Stimulated activated naive CD8-positive, alpha-beta T cell treated with anti-CD3 and anti-CD28 coated beads, Interleukin-15, amount 100 ng/mL, for 72 hours (primary cell): ENCODE measurements at regions not wholly inside any gene's neighbourhood (a gene's known extent, or its start where the extent isn't known, plus 50 kb on each side); places are given as distances from the start of the nearest gene placed in this dataset.

Experiments
- ATAC-seq: fragments of 150-1000 bp; cut with Tn5 transposase; 2 replicates; pipeline ENCODE4 v1.10.0; 2021; ENCODE audit warnings: mild to moderate bottlenecking, moderate library complexity
- DNase-seq, 2 donors: peaks; one replicate each; pipeline ENCODE4 v3.0.0; 2021 to 2022
- H3K27ac Mint-ChIP-seq, 2 donors: one replicate each; pipeline ENCODE4 v1.8.0; 2022; ENCODE audit warnings: mild to moderate bottlenecking in 2 of 2, mixed read lengths in 2 of 2, moderate library complexity in 2 of 2
- H3K27me3 Mint-ChIP-seq: one replicate; pipeline ENCODE4 v1.8.0; 2022; ENCODE audit warnings: mixed read lengths
- H3K4me1 Mint-ChIP-seq: one replicate; pipeline ENCODE4 v1.8.0; 2022; ENCODE audit warnings: mild to moderate bottlenecking, mixed read lengths
- H3K4me3 Mint-ChIP-seq, 2 donors: one replicate each; pipeline ENCODE4 v1.8.0; 2022; ENCODE audit warnings: mild to moderate bottlenecking in 2 of 2, mixed read lengths in 2 of 2, moderate library complexity in 1 of 2
- H3K9me3 Mint-ChIP-seq, 2 donors: one replicate each; pipeline ENCODE4 v1.8.0; 2022; ENCODE audit warnings: mixed read lengths in 2 of 2

GRCh38 chr2:6648596-6649247 lies 217.0 kb downstream of the CMPK2 start:
- Mint-ChIP-seq H3K27ac (no peak overlapping the region), H3K4me3 (no peak overlapping the region), H3K9me3 (no peaks in the 10 kb centered on the region), H3K4me1 (no peaks in the 10 kb centered on the region), H3K27me3 (no peaks in the 10 kb centered on the region)
- DNase-seq (no peak), ATAC-seq (no peak)

GRCh38 chr2:6650311-6650710 lies 215.4 kb downstream of the CMPK2 start:
- Mint-ChIP-seq H3K9me3 (no peaks in the 10 kb centered on the region), H3K4me1 (no peaks in the 10 kb centered on the region), H3K4me3 (no peak overlapping the region), H3K27me3 (no peaks in the 10 kb centered on the region), H3K27ac (no peak overlapping the region)
- DNase-seq (no peak), ATAC-seq (no peak)

GRCh38 chr2:6652251-6652650 lies 213.5 kb downstream of the CMPK2 start:
- H3K27ac Mint-ChIP-seq: no peak overlapping the region
- no peak for ATAC-seq
- H3K9me3 Mint-ChIP-seq: no peaks in the 10 kb centered on the region

GRCh38 chr2:6653281-6653750 lies 212.4 kb downstream of the CMPK2 start:
- no peak overlapping the region for H3K27ac Mint-ChIP-seq

More at GRCh38 chr2:6652251-6652650, 213.5 kb downstream of the CMPK2 start:
- DNase-seq: no peak
- H3K4me1 Mint-ChIP-seq: no peaks in the 10 kb centered on the region
- H3K27me3 Mint-ChIP-seq: no peaks in the 10 kb centered on the region
- no peak overlapping the region for H3K4me3 Mint-ChIP-seq

GRCh38 chr2:6654279-6654678 lies 211.4 kb downstream of the CMPK2 start:
- DNase-seq (no peak), ATAC-seq (no peak)
- Mint-ChIP-seq H3K27ac (no peak overlapping the region), H3K4me3 (no peak overlapping the region), H3K27me3 (no peaks in the 10 kb centered on the region), H3K9me3 (no peaks in the 10 kb centered on the region), H3K4me1 (no peaks in the 10 kb centered on the region)

More at GRCh38 chr2:6653281-6653750, 212.4 kb downstream of the CMPK2 start:
- Mint-ChIP-seq H3K4me3 (no peak overlapping the region), H3K9me3 (no peaks in the 10 kb centered on the region), H3K27me3 (no peaks in the 10 kb centered on the region), H3K4me1 (no peaks in the 10 kb centered on the region)
- DNase-seq: no peak
- no peak for ATAC-seq

- Mint-ChIP-seq H3K9me3 (no peaks in the 10 kb centered on the region), H3K4me3 (no peak overlapping the region), H3K27ac (no peak overlapping the region), H3K4me1 (no peaks in the 10 kb centered on the region), H3K27me3 (no peaks in the 10 kb centered on the region)
- ATAC-seq (no peak), DNase-seq (no peak)
Observed at GRCh38 chr2:6656633-6657032, 209.1 kb downstream of the CMPK2 start.

GRCh38 chr2:6657136-6657535 lies 208.6 kb downstream of the CMPK2 start:
- no peak overlapping the region for H3K27ac Mint-ChIP-seq
- no peaks in the 10 kb centered on the region for H3K9me3 Mint-ChIP-seq
- no peaks in the 10 kb centered on the region for H3K4me1 Mint-ChIP-seq
- DNase-seq (no peak), ATAC-seq (no peak)
- no peaks in the 10 kb centered on the region for H3K27me3 Mint-ChIP-seq
- no peak overlapping the region for H3K4me3 Mint-ChIP-seq

GRCh38 chr2:6657855-6658254 lies 207.9 kb downstream of the CMPK2 start:
- H3K27ac Mint-ChIP-seq: no peak overlapping the region
- no peak for DNase-seq
- H3K27me3 Mint-ChIP-seq: no peaks in the 10 kb centered on the region
- H3K9me3 Mint-ChIP-seq: no peaks in the 10 kb centered on the region
- no peak for ATAC-seq
- no peaks in the 10 kb centered on the region for H3K4me1 Mint-ChIP-seq
- no peak overlapping the region for H3K4me3 Mint-ChIP-seq

- ATAC-seq: no peak
- H3K27me3 Mint-ChIP-seq: peaks cover 14% of the 10 kb centered on the region
- H3K27ac Mint-ChIP-seq: no peak overlapping the region
- H3K4me3 Mint-ChIP-seq: no peak overlapping the region
- H3K4me1 Mint-ChIP-seq: no peaks in the 10 kb centered on the region
- DNase-seq: no peak
- no peaks in the 10 kb centered on the region for H3K9me3 Mint-ChIP-seq
Observed at GRCh38 chr2:6664332-6665061, 201.2 kb downstream of the CMPK2 start.

- no peak for ATAC-seq
- H3K4me1 Mint-ChIP-seq: no peaks in the 10 kb centered on the region
- H3K27me3 Mint-ChIP-seq: peaks cover 14% of the 10 kb centered on the region
- H3K27ac Mint-ChIP-seq: no peak overlapping the region
- H3K9me3 Mint-ChIP-seq: no peaks in the 10 kb centered on the region
- DNase-seq: no peak
- no peak overlapping the region for H3K4me3 Mint-ChIP-seq
Observed at GRCh38 chr2:6665093-6666045, 200.3 kb downstream of the CMPK2 start.

- no peaks in the 10 kb centered on the region for H3K9me3 Mint-ChIP-seq
- no peak overlapping the region for H3K27ac Mint-ChIP-seq
- peaks cover 14% of the 10 kb centered on the region for H3K27me3 Mint-ChIP-seq
- no peak overlapping the region for H3K4me3 Mint-ChIP-seq
- no peak for ATAC-seq
- DNase-seq: no peak
- no peaks in the 10 kb centered on the region for H3K4me1 Mint-ChIP-seq
Observed at GRCh38 chr2:6667326-6667725, 198.4 kb downstream of the CMPK2 start.

- H3K9me3 Mint-ChIP-seq: no peaks in the 10 kb centered on the region
- DNase-seq (no peak), ATAC-seq (no peak)
- H3K4me1 Mint-ChIP-seq: no peaks in the 10 kb centered on the region
- H3K27me3 Mint-ChIP-seq: peaks cover 14% of the 10 kb centered on the region
- H3K27ac Mint-ChIP-seq: no peak overlapping the region
- H3K4me3 Mint-ChIP-seq: no peak overlapping the region
Observed at GRCh38 chr2:6671913-6672312, 193.8 kb downstream of the CMPK2 start.

GRCh38 chr2:6674381-6674780 lies 191.3 kb downstream of the CMPK2 start:
- ATAC-seq: no peak
- H3K9me3 Mint-ChIP-seq: no peaks in the 10 kb centered on the region

GRCh38 chr2:6675791-6676190 lies 189.9 kb downstream of the CMPK2 start:
- Mint-ChIP-seq H3K27me3 (peaks cover 16% of the 10 kb centered on the region), H3K27ac (no peak overlapping the region), H3K9me3 (no peaks in the 10 kb centered on the region), H3K4me3 (no peak overlapping the region), H3K4me1 (no peaks in the 10 kb centered on the region)
- DNase-seq (no peak), ATAC-seq (no peak)

More at GRCh38 chr2:6674381-6674780, 191.3 kb downstream of the CMPK2 start:
- H3K4me3 Mint-ChIP-seq: no peak overlapping the region
- H3K27ac Mint-ChIP-seq: no peak overlapping the region
- H3K4me1 Mint-ChIP-seq: no peaks in the 10 kb centered on the region
- no peak for DNase-seq
- H3K27me3 Mint-ChIP-seq: peaks cover 4% of the 10 kb centered on the region

- H3K27ac Mint-ChIP-seq: no peak overlapping the region
- ATAC-seq: no peak
Observed at GRCh38 chr2:6676241-6676640, 189.5 kb downstream of the CMPK2 start.

More at GRCh38 chr2:6676241-6676640, 189.5 kb downstream of the CMPK2 start:
- Mint-ChIP-seq H3K27me3 (peaks cover 21% of the 10 kb centered on the region), H3K4me3 (no peak overlapping the region), H3K4me1 (no peaks in the 10 kb centered on the region), H3K9me3 (no peaks in the 10 kb centered on the region)
- DNase-seq: no peak
